K562 (cell line): ENCODE measurements at regions not wholly inside any gene's neighbourhood (a gene's known extent, or its start where the extent isn't known, plus 50 kb on each side); places are given as distances from the start of the nearest gene placed in this dataset.

Experiments
- CTCF ChIP-seq, 3 experiments: IDR thresholded peaks in 2 of 3; conservative IDR thresholded peaks in 1 of 3; 2 replicates each; pipeline ENCODE4 v1.5.1; 2011 to 2012; ENCODE audit warnings: low read length in 3 of 3, mild to moderate bottlenecking in 3 of 3, control low read depth in 2 of 3, improper control_type of control experiment in 1 of 3, inconsistent platforms in 1 of 3, low read depth in 1 of 3, mixed read lengths in 1 of 3, moderate library complexity in 1 of 3; ENCODE audit not compliant: insufficient read depth in 2 of 3
- L3MBTL2 ChIP-seq: fragments of 450-650 bp; IDR thresholded peaks from 2 replicates; pipeline ENCODE4 v1.6.1; 2016; ENCODE audit warnings: mild to moderate bottlenecking, moderate library complexity
- MAFK ChIP-seq: IDR thresholded peaks from 2 replicates; pipeline ENCODE4 v1.6.1; 2011; ENCODE audit warnings: low read length, improper control_type of control experiment
- POLR2A ChIP-seq: fragments of 450-650 bp; conservative IDR thresholded peaks from 2 replicates; pipeline ENCODE4 v1.6.1; 2016
- ZNF311 ChIP-seq: fragments of 250-450 bp; sonication (Bioruptor Pico); IDR thresholded peaks from 2 replicates; pipeline ENCODE4 v1.4.0; 2020; ENCODE audit warnings: mild to moderate bottlenecking, moderate library complexity
- ZNF431 ChIP-seq: sonication (generic); formaldehyde crosslinking; IDR thresholded peaks from 2 replicates; pipeline ENCODE4 v1.8.0; 2022; ENCODE audit warnings: mild to moderate bottlenecking, missing genetic modification reagents

- TF ChIP-seq ZNF431 (CRISPR knock-in tag) = no peak
- TF ChIP-seq CTCF (IDR thresholded peaks at IDR 0.05 in 2 of 3, conservative IDR thresholded peaks at IDR 0.05 in 1 of 3; ENCODE audit: insufficient read depth in 2 of 3, low read depth in 1 of 3, low read length in 3 of 3) = no peak
- no peak for TF ChIP-seq MAFK
- no peak for TF ChIP-seq L3MBTL2
- no peak for TF ChIP-seq ZNF311 (CRISPR knock-in tag)
- TF ChIP-seq POLR2A = no peak
These were observed 51.8 kb upstream of the STEAP4 start for GRCh38 chr7:88358526-88358838.
